SKM-1 treated with dmso at 0.1 percent for 144 hours (cell line): ENCODE measurements at regions not wholly inside any gene's neighbourhood (a gene's known extent, or its start where the extent isn't known, plus 50 kb on each side); places are given as distances from the start of the nearest gene placed in this dataset.

Experiments used
- DNase-seq: peaks from one replicate; lab custom pipeline; 2025; ENCODE audit not compliant: unreplicated experiment; lab: John Stamatoyannopoulos, UW

GRCh38 chr19:28520998-28521568 lies 691.9 kb downstream of the UQCRFS1 start:
- DNase-seq, result no peak

- DNase-seq, result no peak
These were observed 692.7 kb downstream of the UQCRFS1 start for GRCh38 chr19:28519952-28520861.

DNA sequence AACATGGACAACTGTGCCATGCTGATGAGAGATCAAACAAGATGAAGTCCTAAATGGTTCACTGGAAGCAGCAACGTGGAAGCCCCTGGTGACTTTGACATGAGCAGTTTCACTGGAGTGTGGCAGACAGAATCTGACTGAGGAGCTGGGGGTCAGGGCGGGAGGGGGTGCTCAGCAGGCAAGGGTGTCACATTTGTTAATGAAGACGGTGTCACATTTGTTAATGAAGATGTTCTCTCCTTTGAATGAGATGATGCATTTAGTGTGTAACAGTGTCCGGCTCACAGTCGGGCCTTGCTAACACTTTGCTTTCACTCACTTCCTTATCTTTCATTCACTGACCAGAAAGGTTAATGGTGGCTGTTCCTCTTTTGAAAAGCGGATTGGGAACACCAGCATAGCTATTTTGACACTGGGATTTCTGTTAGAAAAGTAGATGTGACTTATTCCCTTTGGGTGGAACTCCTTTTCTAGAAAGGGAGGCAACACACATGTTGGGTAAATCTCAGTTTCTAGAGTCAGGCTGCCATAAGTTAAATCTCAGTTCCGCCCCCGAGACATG lies 693.7 kb downstream of the UQCRFS1 start:
- DNase-seq, result no peak

DNA sequence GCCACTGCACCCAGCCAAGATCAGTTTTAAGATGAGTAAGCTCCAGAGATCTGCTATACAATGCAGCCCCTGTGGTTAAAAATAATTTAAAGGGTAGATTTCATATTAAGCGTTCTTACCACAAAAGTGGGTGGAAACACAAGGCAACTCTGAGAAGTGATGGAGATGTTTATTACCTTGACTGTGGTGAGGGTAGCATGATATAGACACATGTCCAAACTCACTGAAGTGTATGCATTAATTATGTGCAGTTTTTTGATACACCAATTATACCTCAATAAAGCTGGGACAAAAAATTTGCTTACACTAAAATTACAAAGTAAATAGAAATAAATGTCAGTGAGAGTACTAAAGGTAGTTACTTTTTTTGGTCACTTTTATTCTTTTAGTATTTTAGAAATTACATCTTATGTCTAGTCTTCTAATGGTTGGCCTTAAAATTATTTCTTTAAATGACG lies 696.5 kb downstream of the UQCRFS1 start:
- DNase-seq, result no peak

- DNase-seq, result no peak
These were observed 698.8 kb downstream of the UQCRFS1 start for GRCh38 chr19:28514166-28514565.

DNA sequence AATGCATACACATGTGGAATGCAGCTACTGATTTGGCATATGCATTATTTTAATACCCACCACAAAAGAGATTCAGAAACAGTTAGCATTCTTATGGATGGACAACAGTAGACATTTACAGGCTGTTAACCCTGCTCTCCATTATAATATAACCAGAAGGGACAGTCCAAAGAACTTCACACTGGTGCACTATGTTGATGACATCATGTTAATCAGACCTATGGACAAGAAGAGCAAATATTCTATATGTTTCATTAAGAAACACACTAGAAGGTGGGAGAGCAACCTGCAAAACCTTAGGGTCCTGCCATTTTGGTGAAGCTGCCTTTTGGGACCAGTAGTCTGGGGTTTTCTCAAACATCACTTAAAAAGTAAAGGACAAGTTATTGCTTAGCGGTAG lies 701.3 kb downstream of the UQCRFS1 start:
- DNase-seq, result no peak

GRCh38 chr19:28509079-28509895 lies 703.7 kb downstream of the UQCRFS1 start:
- no peak for DNase-seq

DNA sequence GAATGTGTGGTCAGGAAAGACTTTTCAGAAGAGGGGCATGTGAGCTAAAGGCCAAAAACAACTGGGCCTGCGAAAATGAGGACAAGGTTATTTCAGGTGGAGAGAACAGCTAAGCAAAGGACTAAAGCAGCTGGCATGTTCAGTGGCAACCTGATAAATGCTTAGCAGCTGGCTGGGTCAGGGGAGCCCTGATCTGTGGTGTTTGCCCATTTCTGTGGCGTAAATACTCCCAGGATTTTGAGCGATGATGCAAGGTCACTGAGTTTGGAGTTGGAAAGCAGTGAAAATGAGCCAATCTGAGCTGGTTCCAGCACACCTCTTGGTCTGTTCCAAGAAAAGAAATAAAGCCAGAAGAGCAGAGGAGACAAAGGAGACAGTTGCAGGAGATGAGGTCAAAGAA lies 704.3 kb downstream of the UQCRFS1 start:
- DNase-seq, result no peak

DNA sequence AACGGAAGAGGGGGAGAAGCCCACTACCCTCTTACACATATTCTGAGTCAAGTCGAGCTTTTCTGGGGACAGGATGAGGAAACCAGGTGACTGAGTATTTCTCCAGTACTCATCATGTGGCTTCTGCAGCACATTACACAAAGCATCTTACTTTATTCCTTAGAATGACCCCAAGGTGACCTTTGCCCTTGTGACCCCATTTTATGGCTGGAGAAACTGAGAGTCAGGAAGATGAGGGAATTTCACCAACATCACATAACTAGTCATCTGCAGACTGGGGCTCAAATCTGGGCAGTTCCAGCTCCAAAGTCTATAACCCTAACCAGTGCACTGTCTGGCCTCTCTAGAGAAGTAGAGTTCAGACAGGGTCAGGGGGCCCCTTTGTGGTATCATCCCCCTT lies 707.0 kb downstream of the UQCRFS1 start:
- no peak for DNase-seq

GRCh38 chr19:28505134-28505533 lies 707.8 kb downstream of the UQCRFS1 start:
- no peak for DNase-seq

- DNase-seq, result no peak
These were observed 708.2 kb downstream of the UQCRFS1 start for GRCh38 chr19:28504727-28505126.

GRCh38 chr19:28504139-28504538 lies 708.8 kb downstream of the UQCRFS1 start:
- DNase-seq, result peak; percentile 60

GRCh38 chr19:28502879-28503734 lies 709.8 kb downstream of the UQCRFS1 start:
- no peak for DNase-seq

GRCh38 chr19:28501976-28502375 lies 711.0 kb downstream of the UQCRFS1 start:
- DNase-seq, result no peak

DNA sequence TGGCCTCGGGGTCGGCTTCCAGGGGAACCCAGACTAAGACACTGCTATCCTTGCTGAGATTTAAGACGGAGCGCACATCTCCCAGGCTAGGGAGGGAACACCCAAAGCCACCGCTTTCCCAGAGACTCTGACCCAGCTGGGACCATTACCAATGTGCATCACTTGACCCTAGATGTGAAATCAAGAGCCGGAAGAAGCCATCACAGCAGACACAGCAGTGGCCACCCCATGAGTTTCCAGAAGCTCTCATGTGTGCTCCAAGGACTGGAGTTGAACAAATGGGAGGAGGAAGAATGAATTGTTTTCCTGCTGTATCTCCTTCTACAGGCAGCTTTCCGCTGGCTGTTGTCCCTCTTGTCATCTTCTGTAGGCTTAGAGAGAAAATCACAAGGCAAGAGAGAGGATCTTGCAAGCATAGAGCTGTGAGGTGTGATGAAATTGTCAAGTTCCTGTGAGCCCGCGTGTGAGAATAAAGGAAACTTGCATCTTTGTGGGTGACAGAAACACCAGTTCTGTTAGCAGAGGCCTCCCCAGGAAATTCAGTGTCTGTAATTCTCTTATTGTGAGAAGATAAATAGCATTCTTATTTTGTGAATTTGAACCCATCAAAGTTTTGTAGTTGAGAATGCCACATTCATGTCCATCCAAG lies 711.8 kb downstream of the UQCRFS1 start:
- DNase-seq, result peak; percentile 76

DNA sequence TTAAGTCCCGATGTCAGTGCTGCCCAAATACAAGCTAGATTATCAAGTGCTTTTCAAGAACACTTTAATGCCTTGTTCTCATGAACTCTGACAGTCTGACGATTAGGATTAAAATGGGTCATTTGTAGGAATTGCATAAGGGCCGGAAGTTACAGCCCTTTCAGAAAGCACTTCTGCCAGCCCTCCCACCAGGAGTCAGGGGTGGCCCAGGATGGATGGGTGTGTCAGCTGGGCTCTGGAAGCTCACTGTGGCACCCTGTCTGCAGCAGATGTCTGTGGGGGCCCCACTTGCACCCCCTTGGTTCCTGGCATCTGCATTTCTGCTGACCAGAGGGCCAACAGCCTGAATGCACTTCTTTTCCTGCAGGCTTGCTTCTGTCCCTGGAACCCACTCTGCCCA lies 712.7 kb downstream of the UQCRFS1 start:
- DNase-seq, result no peak

DNA sequence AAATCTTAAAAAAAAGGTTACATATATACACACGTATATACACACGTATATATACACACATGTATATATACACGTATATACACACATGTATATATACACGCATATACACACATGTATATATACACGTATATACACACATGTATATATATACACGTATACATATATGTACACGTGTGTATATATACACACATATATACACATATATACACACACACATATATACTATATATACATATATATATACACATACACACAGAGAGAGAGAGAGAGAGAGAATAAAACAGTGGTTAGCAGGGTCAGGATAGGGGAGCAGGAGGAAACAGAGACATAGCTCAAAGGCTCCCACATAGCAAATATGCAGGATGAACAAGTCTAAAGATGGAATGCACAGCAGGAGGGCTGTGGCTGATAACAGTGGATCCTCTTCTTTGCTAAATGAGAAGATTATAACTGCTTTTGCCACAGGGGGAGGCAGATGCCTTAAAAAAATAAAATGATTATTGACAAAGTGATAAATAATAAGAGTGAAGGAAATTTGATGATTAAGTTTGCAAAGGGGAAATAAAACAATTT lies 714.5 kb downstream of the UQCRFS1 start:
- DNase-seq, result no peak

DNA sequence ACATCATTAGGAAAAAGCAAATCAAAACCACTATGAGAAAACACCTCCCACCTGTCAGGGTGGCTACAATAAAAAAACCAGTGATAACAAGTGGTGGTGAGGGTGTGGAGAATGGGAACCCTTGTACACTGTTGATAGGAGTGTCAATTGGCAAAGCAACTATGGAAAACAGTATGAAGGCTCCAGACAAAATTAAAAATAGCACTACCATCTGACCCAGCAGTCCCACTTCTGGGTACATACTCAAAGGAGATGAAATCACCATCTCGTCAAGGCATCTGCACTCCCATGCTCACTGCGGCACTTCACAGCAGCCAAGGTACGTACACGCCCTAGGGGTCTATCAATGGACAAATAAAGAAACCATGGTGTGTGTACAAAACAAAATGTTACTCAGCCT lies 715.1 kb downstream of the UQCRFS1 start:
- no peak for DNase-seq

GRCh38 chr19:28497137-28497536 lies 715.8 kb downstream of the UQCRFS1 start:
- no peak for DNase-seq

- DNase-seq, result no peak
These were observed 717.9 kb downstream of the UQCRFS1 start for GRCh38 chr19:28495046-28495445.
